ENCODE measurements at regions not wholly inside any gene's neighbourhood (a gene's known extent, or its start where the extent isn't known, plus 50 kb on each side); places are given as distances from the start of the nearest gene placed in this dataset.
"Not testable (repeated sequence)": the region's sequence is repeated elsewhere in the genome, so short reads cannot be mapped to it uniquely, and the experiment has no call there.

DNA sequence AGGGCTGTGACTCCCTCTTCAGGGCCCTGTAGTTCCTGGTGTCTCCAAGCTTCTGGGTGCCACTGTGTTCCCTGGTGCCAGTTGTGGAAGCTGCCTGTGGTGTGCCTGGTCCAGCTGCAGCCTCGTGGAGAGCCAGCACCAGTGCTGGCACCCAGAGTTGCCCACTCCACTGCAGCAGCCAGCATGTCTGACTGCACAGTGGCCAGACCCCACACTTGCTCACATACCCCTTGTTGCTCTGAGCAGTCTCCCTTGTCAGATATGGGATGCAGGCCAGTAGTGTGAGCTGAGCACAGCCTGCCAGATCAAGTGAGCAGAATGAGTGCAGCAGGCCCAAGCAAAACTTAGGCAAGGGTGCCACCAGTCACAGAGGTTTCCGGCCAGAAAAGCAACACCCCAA lies 108.6 kb downstream of the ZMAT1 start:
- no peak for DNase-seq

DNA sequence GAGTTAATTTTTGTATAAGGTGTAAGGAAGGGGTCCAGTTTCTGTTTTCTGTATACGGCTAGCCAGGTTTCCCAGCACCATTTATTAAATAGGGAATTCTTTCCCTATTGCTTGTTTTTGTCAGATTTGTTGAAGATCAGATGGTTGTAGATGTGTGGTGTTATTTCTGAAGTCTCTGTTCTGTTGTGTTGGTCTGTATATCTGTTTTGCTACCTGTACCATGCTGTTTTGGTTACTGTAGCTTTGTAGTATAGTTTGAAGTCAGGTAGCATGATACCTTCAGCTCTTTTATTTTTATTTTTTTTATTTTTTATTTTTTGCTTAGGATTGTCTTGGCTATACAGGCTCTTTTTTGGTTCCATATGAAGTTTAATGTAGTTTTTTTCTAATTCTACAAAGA lies 114.1 kb downstream of the ZMAT1 start:
- not testable (repeated sequence) for DNase-seq

- no peak for DNase-seq
Observed at GRCh38 chrX:101813200-101813599, 118.6 kb downstream of the ZMAT1 start.

DNA sequence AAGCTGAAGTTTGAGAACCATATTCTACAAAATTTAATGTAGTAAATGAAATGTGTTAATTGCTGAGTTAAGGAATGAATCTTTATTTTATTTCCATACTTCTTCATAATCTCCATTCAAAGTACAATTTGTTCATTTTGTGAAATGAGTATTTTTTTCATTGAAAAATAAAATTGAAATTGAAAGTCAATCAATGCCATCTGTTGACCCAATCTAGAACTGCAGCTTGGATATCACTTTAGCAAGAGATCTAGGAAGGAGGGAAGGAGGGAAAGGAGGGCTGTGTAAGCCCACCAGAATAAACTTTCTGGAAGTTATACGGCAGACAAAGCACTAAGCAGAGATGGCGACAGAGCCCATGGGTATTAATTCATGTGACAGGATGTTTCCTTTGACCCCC lies 128.4 kb downstream of the ZMAT1 start:
- no peak for DNase-seq

- DNase-seq: peak; percentile 11
Observed at GRCh38 chrX:101799387-101799786, 132.4 kb downstream of the ZMAT1 start.

DNA sequence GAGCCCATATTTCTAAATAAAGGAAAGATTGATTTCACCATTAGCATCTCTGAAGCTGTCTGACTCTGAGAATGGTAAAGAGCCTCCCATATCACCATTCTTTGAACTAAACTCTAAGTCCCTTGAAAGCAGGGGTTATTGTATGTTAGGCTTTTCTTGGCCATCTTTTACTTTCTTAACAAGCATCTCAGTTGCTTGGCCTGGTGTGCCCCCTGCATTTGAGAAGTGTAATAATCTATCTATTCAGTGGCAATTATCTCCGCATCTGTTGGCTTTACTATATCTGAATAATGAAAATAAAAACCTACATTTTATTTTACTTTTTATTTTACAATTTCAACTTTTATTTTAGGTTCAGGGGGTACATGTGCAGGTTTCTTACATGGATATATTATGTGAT lies 128.3 kb upstream of the ARMCX2 start:
- no peak for DNase-seq

- DNase-seq: no peak
Observed at GRCh38 chrX:101785142-101785541, 125.5 kb upstream of the ARMCX2 start.

DNA sequence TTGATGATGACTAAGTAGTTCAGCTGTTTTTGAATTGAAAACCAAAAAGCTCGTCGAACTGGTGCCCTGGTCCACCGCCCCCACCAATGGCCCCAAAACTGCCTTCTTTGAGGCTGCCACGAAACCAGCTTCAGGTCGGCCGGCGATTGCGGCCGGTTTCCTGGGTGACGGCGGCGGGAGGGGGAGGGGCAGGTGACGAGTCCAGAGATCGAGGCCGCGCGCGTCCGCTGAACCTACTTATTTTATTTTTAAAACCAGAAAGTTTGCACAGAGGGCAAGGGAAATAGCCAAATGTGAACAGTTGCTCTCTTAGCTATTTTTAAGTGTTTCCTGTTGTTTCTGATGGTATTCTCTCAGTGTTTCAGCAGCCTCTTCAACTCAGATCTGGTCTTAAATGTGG lies 120.8 kb upstream of the ARMCX2 start:
- DNase-seq: not testable (repeated sequence)

- no peak for DNase-seq
Observed at GRCh38 chrX:101774340-101774739, 114.7 kb upstream of the ARMCX2 start.

DNA sequence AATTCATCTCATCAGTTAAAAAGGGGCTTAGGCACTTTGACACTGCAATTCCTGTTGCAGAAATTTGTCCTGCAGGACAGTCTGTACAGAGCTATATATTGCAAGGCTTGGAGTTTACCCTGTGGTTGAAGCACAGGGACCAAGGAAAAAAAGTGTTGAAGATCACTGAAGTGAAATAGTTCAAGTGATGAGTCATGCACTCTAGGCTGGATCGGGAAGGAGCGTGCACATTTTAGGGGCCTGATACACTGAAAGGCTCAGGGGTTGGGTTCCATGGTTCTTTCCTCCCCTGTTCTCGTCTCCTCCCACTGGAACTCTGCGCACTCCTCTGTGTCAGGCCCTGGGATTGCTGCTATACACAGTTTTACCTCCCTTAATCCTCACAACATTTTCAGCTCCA lies 104.9 kb upstream of the ARMCX2 start:
- no peak for DNase-seq

DNA sequence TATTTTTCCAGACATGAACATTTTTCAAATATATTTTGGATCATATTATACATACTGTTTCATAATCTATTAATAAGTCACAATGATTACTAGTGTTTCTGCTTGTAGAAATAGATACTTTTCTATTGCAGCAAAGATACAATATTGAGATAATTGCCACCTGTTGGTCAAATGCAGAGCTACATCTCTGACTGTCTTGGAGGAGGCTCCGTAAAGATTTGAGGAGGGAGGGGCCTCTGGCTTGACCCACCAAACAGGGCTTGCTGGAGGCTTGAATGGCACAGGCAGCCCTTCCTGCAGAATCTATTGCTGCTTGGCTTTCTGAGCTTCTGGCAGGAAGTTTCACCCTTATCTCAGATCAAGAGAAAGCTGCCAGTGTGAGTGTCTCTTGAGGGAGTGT lies 99.3 kb upstream of the ARMCX2 start:
- DNase-seq: no peak

DNA sequence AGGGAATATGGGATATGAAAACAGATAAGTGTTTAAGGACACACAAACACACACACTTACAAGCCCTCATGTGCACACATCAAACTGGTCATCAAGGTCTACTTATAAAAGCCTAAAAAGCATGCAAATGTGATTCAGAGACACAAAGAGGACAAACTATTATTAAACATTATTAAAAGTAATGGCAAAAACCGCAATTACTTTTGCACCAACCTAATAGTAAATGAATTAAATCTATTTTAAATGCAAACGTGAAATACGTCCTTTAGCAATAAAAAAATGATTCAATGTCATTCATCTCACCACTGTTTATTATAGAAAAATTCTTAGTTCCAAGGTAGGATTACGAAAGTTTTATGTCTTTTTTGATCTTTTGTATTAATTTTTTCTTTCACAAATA lies 91.1 kb upstream of the ARMCX2 start:
- no peak for DNase-seq

DNA sequence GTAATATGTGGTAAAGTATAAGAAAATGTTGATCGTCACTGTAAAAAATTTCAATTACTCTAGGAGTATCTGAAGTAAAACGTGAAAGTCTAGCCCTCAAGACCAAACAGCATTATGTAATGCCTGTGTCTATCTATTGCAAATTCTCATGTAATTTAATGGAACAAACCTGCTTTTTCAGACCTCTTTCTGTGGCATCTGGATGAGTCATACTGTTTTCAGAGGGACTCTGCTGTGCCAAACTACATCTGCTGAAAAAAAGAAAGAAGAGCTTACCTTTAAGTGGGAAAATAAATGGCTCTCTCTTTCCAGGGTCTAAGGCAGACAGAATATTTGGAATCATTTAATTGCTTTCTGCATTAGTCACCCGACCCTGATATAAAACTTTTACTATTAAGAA lies 89.8 kb upstream of the ARMCX2 start:
- DNase-seq: no peak

DNA sequence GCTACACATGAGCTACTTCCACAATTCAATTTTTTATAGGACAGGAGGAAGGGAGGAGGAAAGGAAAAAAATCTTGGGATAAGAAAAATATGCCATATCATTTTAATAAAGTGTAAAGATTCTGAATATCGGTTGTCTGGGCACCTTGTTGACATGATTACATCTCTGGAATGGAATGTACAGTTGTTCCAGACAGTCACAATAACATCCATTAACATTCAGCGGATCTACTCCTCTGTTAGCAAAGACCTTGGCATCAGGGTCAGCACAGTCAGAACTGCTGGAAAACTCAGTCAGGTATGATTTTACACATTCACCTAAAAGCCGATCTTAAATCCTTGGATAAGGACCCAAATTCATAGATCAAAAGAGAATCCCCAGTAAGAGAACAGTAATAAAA lies 85.4 kb upstream of the ARMCX2 start:
- no peak for DNase-seq

GRCh38 chrX:101744085-101744484 lies 84.4 kb upstream of the ARMCX2 start:
- no peak for DNase-seq

DNA sequence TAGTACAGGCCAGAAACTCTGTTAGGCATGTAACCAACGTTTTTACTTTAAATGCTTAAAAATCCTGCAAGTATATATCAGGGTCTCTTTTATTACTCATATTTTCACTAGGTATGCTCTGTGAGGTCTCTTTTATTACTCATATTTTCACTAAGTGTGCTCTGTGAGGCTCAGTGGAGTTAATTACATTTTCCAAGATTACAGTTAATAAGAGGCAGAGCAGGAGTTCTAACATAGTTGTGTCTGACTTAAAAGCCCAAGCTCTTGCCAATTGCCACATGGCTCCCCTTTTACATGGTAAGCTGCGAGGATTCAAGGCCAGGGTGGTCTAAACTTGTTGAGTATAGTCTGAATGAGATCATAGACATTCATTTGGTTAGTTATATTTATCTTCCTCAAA lies 81.0 kb upstream of the ARMCX2 start:
- DNase-seq: no peak

- not testable (repeated sequence) for DNase-seq
Observed at GRCh38 chrX:101738867-101739266, 79.2 kb upstream of the ARMCX2 start.

GRCh38 chrX:101738411-101738810 lies 78.8 kb upstream of the ARMCX2 start:
- DNase-seq: not testable (repeated sequence)

DNA sequence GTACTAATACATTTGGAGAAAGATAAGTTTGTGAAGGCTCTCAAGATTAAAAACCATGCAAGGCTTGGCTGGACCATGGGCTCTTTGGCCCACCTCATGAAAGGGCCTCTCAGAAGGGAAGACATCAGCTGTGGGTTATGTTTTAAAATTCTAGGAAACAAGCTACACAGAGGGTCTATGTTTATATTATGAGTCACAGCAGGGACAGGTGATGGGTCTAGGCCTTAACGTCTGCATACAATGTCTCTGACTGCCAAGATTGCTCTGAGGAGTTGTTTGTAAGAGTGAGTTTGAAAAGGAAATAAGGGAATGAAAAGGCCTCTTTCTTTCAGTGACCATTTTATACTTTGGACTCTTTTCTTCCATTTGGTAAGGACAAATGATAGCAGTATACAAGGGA lies 77.0 kb upstream of the ARMCX2 start:
- no peak for DNase-seq

GRCh38 chrX:101732870-101733269 lies 73.2 kb upstream of the ARMCX2 start:
- DNase-seq: no peak

- DNase-seq: no peak
Observed at GRCh38 chrX:101729986-101730385, 70.3 kb upstream of the ARMCX2 start.
